ENCODE measurements at regions not wholly inside any gene's neighbourhood (a gene's known extent, or its start where the extent isn't known, plus 50 kb on each side); places are given as distances from the start of the nearest gene placed in this dataset.

- TF ChIP-seq TAF1 (IDR thresholded peaks at IDR 0.05; ENCODE audit: low read depth) (no peak), FOXM1 (IDR thresholded peaks at IDR 0.05; ENCODE audit: borderline replicate concordance, low read depth) (no peak), RAD21 (IDR thresholded peaks at IDR 0.05; ENCODE audit: low read depth) (no peak), REST (IDR thresholded peaks at IDR 0.05; ENCODE audit: low read depth) (no peak), YY1 (IDR thresholded peaks at IDR 0.05; ENCODE audit: low read depth) (no peak), EP300 (IDR thresholded peaks at IDR 0.05; ENCODE audit: borderline replicate concordance) (no peak), NFIC (IDR thresholded peaks at IDR 0.05) (no peak), TEAD4 (IDR thresholded peaks at IDR 0.05) (no peak), TCF12 (IDR thresholded peaks at IDR 0.05; ENCODE audit: low read depth) (no peak), ZBTB7A (IDR thresholded peaks at IDR 0.05; ENCODE audit: low read depth) (no peak), CEBPB (IDR thresholded peaks at IDR 0.05) (no peak), EGR1 (IDR thresholded peaks at IDR 0.05) (no peak), USF1 (IDR thresholded peaks at IDR 0.05) (no peak), CREB1 (IDR thresholded peaks at IDR 0.05; ENCODE audit: low read depth) (no peak)
- TF ChIP-seq, protein P1, sequence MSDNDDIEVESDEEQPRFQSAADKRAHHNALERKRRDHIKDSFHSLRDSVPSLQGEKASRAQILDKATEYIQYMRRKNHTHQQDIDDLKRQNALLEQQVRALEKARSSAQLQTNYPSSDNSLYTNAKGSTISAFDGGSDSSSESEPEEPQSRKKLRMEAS (IDR thresholded peaks at IDR 0.05), result no peak
Observed at GRCh38 chr4:152224721-152225420, 311.0 kb downstream of the FBXW7 start.

GRCh38 chr4:152224223-152224622 lies 311.7 kb downstream of the FBXW7 start:
- TF ChIP-seq USF1 (IDR thresholded peaks at IDR 0.05) (no peak), EP300 (IDR thresholded peaks at IDR 0.05; ENCODE audit: borderline replicate concordance) (no peak), YY1 (IDR thresholded peaks at IDR 0.05; ENCODE audit: low read depth) (no peak), ZBTB7A (IDR thresholded peaks at IDR 0.05; ENCODE audit: low read depth) (no peak), EGR1 (IDR thresholded peaks at IDR 0.05) (no peak), CREB1 (IDR thresholded peaks at IDR 0.05; ENCODE audit: low read depth) (no peak), TEAD4 (IDR thresholded peaks at IDR 0.05) (no peak), REST (IDR thresholded peaks at IDR 0.05; ENCODE audit: low read depth) (no peak), NFIC (IDR thresholded peaks at IDR 0.05) (no peak), RAD21 (IDR thresholded peaks at IDR 0.05; ENCODE audit: low read depth) (no peak), TAF1 (IDR thresholded peaks at IDR 0.05; ENCODE audit: low read depth) (no peak), FOXM1 (IDR thresholded peaks at IDR 0.05; ENCODE audit: borderline replicate concordance, low read depth) (no peak), CEBPB (IDR thresholded peaks at IDR 0.05) (no peak), TCF12 (IDR thresholded peaks at IDR 0.05; ENCODE audit: low read depth) (no peak)
- TF ChIP-seq, protein P1 (IDR thresholded peaks at IDR 0.05), result no peak

- TF ChIP-seq USF1 (IDR thresholded peaks at IDR 0.05), result no peak
- no peak for TF ChIP-seq ZBTB7A (IDR thresholded peaks at IDR 0.05; ENCODE audit: low read depth)
- no peak for TF ChIP-seq NFIC (IDR thresholded peaks at IDR 0.05)
- TF ChIP-seq EGR1 (IDR thresholded peaks at IDR 0.05), result no peak
Observed at GRCh38 chr4:152223600-152223999, 312.3 kb downstream of the FBXW7 start.

GRCh38 chr4:152221816-152222516 lies 313.9 kb downstream of the FBXW7 start:
- TF ChIP-seq USF1 (IDR thresholded peaks at IDR 0.05), result no peak
- no peak for TF ChIP-seq REST (IDR thresholded peaks at IDR 0.05; ENCODE audit: low read depth)
- no peak for TF ChIP-seq EP300 (IDR thresholded peaks at IDR 0.05; ENCODE audit: borderline replicate concordance)
- TF ChIP-seq, protein P1 (IDR thresholded peaks at IDR 0.05), result no peak
- no peak for TF ChIP-seq TCF12 (IDR thresholded peaks at IDR 0.05; ENCODE audit: low read depth)
- no peak for TF ChIP-seq CREB1 (IDR thresholded peaks at IDR 0.05; ENCODE audit: low read depth)
- no peak for TF ChIP-seq CEBPB (IDR thresholded peaks at IDR 0.05)
- TF ChIP-seq FOXM1 (IDR thresholded peaks at IDR 0.05; ENCODE audit: borderline replicate concordance, low read depth), result no peak
- TF ChIP-seq TEAD4 (IDR thresholded peaks at IDR 0.05), result no peak
- no peak for TF ChIP-seq NFIC (IDR thresholded peaks at IDR 0.05)
- TF ChIP-seq RAD21 (IDR thresholded peaks at IDR 0.05; ENCODE audit: low read depth), result no peak
- no peak for TF ChIP-seq EGR1 (IDR thresholded peaks at IDR 0.05)
- no peak for TF ChIP-seq YY1 (IDR thresholded peaks at IDR 0.05; ENCODE audit: low read depth)
- TF ChIP-seq ZBTB7A (IDR thresholded peaks at IDR 0.05; ENCODE audit: low read depth), result no peak
- no peak for TF ChIP-seq TAF1 (IDR thresholded peaks at IDR 0.05; ENCODE audit: low read depth)
